Mammary epithelial cell (primary cell): ENCODE measurements at regions not wholly inside any gene's neighbourhood (a gene's known extent, or its start where the extent isn't known, plus 50 kb on each side); places are given as distances from the start of the nearest gene placed in this dataset.

Experiments used
- CTCF ChIP-seq, 2 donors: IDR thresholded peaks in 1 of 2; conservative IDR thresholded peaks in 1 of 2; 2 replicates each; pipeline ENCODE4 v1.5.1; 2011 to 2012; ENCODE audit warnings: inconsistent platforms in 2 of 2, low read length in 2 of 2, mild to moderate bottlenecking in 2 of 2, control low read depth in 1 of 2, low read depth in 1 of 2; ENCODE audit not compliant: insufficient read depth in 1 of 2; ENCODE audit errors: extremely low read depth in 1 of 2
- EZH2 ChIP-seq: IDR thresholded peaks from 2 replicates; pipeline ENCODE4 v1.6.1; 2012; ENCODE audit warnings: low read length, inconsistent platforms, borderline replicate concordance

- TF ChIP-seq CTCF (conservative IDR thresholded peaks at IDR 0.05 in 1 of 2, IDR thresholded peaks at IDR 0.05 in 1 of 2; ENCODE audit: extremely low read depth in 1 of 2, insufficient read depth in 1 of 2, low read depth in 1 of 2, low read length in 2 of 2) (no peak), EZH2 (no peak)
These were observed 75.9 kb upstream of the SCEL start for GRCh38 chr13:77459592-77459991.
